K562 (cell line): ENCODE measurements at regions not wholly inside any gene's neighbourhood (a gene's known extent, or its start where the extent isn't known, plus 50 kb on each side); places are given as distances from the start of the nearest gene placed in this dataset.

Experiments
- ATAC-seq: fragments of 200-7000 bp; cut with Tn5 transposase; 3 replicates; pipeline ENCODE4 v1.9.1; 2020; ENCODE audit warnings: moderate library complexity
- BruUV-seq: library from RNA; stranded (reverse); fragments of 400-500 nt; replicated peaks from 2 replicates; lab custom pipeline; 2021; lab: Mats Ljungman, UMichigan
- CTCF ChIA-PET: fragments of 300-600 bp; formaldehyde crosslinking; extraction: SDS; loops from one replicate; lab custom pipeline; 2021; ENCODE audit warnings: low intra/inter-chr PET ratio; lab: Yijun Ruan, JAX
- POLR2A ChIA-PET: fragments of 300-600, 350-650 bp; sonication (Branson Sonifier 250); formaldehyde crosslinking; extraction: SDS; loops from one replicate; lab custom pipeline; 2021; ENCODE audit warnings: antibody characterized with exemption, inconsistent platforms; lab: Yijun Ruan, JAX
- DNase-seq, 4 experiments: peaks; one replicate each; pipeline versions ENCODE4 v3.0.0 to v3.0.0-alpha.2; 2011 to 2018; ENCODE audit warnings: low spot score in 3 of 4, mixed read lengths in 3 of 4; ENCODE audit errors: extremely low read depth in 1 of 4
- FAIRE-seq: peaks from 2 replicates; lab custom pipeline; 2011; peaks lifted over from hg19 to GRCh38; lab: Jason Lieb, UNC
- H2AFZ ChIP-seq: 2 replicates; pipeline ENCODE4 v1.6.0; 2011; ENCODE audit warnings: low read depth, low read length, control low read depth, inconsistent platforms
- H3K27ac ChIP-seq: fragments of 200-600 bp; 3 replicates; pipeline ENCODE4 v1.8.0; 2011; ENCODE audit warnings: low read depth, mild to moderate bottlenecking, control low read depth, inconsistent platforms, low read length, moderate library complexity, mixed read lengths; ENCODE audit errors: extremely low read depth
- H3K27me3 ChIP-seq, 2 experiments: fragments of 300-600 bp in 1 of 2; 2 replicates in 1 of 2; 3 replicates in 1 of 2; pipeline versions ENCODE4 v1.6.0 to v1.8.0; 2011; ENCODE audit warnings: inconsistent platforms in 2 of 2, low read length in 2 of 2, mild to moderate bottlenecking in 1 of 2, mixed read lengths in 1 of 2, moderate library complexity in 1 of 2; ENCODE audit not compliant: control insufficient read depth in 2 of 2, insufficient read depth in 2 of 2
- H3K36me3 ChIP-seq: fragments of 300-600 bp; 3 replicates; pipeline ENCODE4 v1.8.0; 2011; ENCODE audit warnings: mild to moderate bottlenecking, low read length, inconsistent platforms; ENCODE audit not compliant: control insufficient read depth, insufficient read depth
- H3K4me1 ChIP-seq, 2 experiments: fragments of 200-600 bp in 1 of 2; replicated peaks in 1 of 2; 2 replicates in 1 of 2; 3 replicates in 1 of 2; pipeline versions ENCODE4 v1.5.1 to v1.8.0; 2011; ENCODE audit warnings: inconsistent platforms in 2 of 2, low read length in 2 of 2, mild to moderate bottlenecking in 1 of 2, mixed read lengths in 1 of 2, moderate library complexity in 1 of 2; ENCODE audit not compliant: control insufficient read depth in 2 of 2, insufficient read depth in 2 of 2
- H3K4me2 ChIP-seq: 2 replicates; pipeline ENCODE4 v1.6.1; 2011; ENCODE audit warnings: low read length, control low read depth, inconsistent platforms, mixed read lengths; ENCODE audit not compliant: insufficient read depth
- H3K4me3 ChIP-seq: fragments of 200-600 bp; sonication (generic), shearing (Covaris generic); 2 replicates; pipeline ENCODE4 v1.5.1; 2016; ENCODE audit warnings: control low read depth, inconsistent platforms
- H3K79me2 ChIP-seq: fragments of 200-600 bp; 3 replicates; pipeline ENCODE4 v1.8.0; 2011; ENCODE audit warnings: low read length, inconsistent platforms; ENCODE audit not compliant: control insufficient read depth, insufficient read depth
- H3K9ac ChIP-seq, 2 experiments: 2 replicates each; pipeline versions ENCODE4 v1.6.0 to v1.6.1; 2011; ENCODE audit warnings: low read depth in 2 of 2, low read length in 2 of 2, control low read depth in 1 of 2, inconsistent platforms in 1 of 2, mild to moderate bottlenecking in 1 of 2, mixed read lengths in 1 of 2; ENCODE audit not compliant: insufficient read depth in 1 of 2
- H3K9me1 ChIP-seq: one replicate; pipeline ENCODE4 v1.6.0; 2011; ENCODE audit warnings: inconsistent platforms, mild to moderate bottlenecking, low read length, moderate library complexity; ENCODE audit not compliant: control insufficient read depth, insufficient read depth
- H3K9me3 ChIP-seq: replicated peaks from 2 replicates; pipeline ENCODE4 v1.5.1; 2011; ENCODE audit warnings: low read depth, low read length, inconsistent platforms; ENCODE audit not compliant: control insufficient read depth, insufficient read depth
- H4K20me1 ChIP-seq: replicated peaks from 2 replicates; pipeline ENCODE4 v1.6.1; 2011; ENCODE audit warnings: low read length, inconsistent platforms, mixed read lengths; ENCODE audit not compliant: control insufficient read depth, insufficient read depth
- HMGN3 ChIP-seq: IDR thresholded peaks from 2 replicates; pipeline ENCODE4 v1.6.1; 2011; ENCODE audit warnings: borderline replicate concordance, low read depth, mild to moderate bottlenecking, mixed read lengths, low read length; ENCODE audit not compliant: insufficient read length; ENCODE audit errors: extremely low read depth
- JUN ChIP-seq, 2 experiments: sonication (generic) in 1 of 2; formaldehyde crosslinking in 1 of 2; IDR thresholded peaks; 2 replicates each; pipeline versions ENCODE4 v1.6.1 to v1.8.0; 2012 to 2022; ENCODE audit warnings: borderline replicate concordance in 2 of 2, mild to moderate bottlenecking in 2 of 2, improper control_type of control experiment in 1 of 2, low read depth in 1 of 2, low read length in 1 of 2, missing genetic modification reagents in 1 of 2
- PML ChIP-seq: IDR thresholded peaks from 2 replicates; pipeline ENCODE4 v1.6.1; 2012; ENCODE audit warnings: low read length, inconsistent platforms
- WGBS: fragments of 100-300 bp; shearing (Covaris generic); methylation state at CpG from one replicate; pipeline ENCODE4 v1.1.6; 2016; ENCODE audit warnings: low coverage, mixed read lengths; ENCODE audit not compliant: insufficient coverage; ENCODE audit errors: missing lambda C conversion rate; 5-methylcytosine and 5-hydroxymethylcytosine counted together
- in situ Hi-C: fragments of 300-500 bp; cut with MboI; formaldehyde crosslinking; loops from 4 replicates; pipeline ENCODE4 v1.15.0; 2018; ENCODE audit warnings: inconsistent platforms, mixed read lengths
- intact Hi-C: fragments of 100-400 bp; cut with micrococcal nuclease; formaldehyde crosslinking; loops from 2 replicates; pipeline ENCODE4 v1.14.2; 2022
- TF ChIP-seq, protein P1 (sequence below), 2 experiments: fragments of 200-800 bp in 1 of 2; sonication (Bioruptor generic) in 1 of 2; sonication (generic) in 1 of 2; formaldehyde crosslinking in 1 of 2; IDR thresholded peaks in 1 of 2; conservative IDR thresholded peaks in 1 of 2; 2 replicates each; pipeline versions ENCODE4 v1.5.0 to v1.6.1; 2016 to 2020; ENCODE audit warnings: missing compliant biosample characterization in 1 of 2, missing genetic modification characterization in 1 of 2, missing genetic modification reagents in 1 of 2
- TF ChIP-seq, protein P2 (sequence below): sonication (generic); formaldehyde crosslinking; IDR thresholded peaks from 2 replicates; pipeline ENCODE4 v1.9.0; 2022; ENCODE audit warnings: mild to moderate bottlenecking, missing genetic modification reagents
- TF ChIP-seq, protein P3 (sequence below): sonication (generic); formaldehyde crosslinking; IDR thresholded peaks from 2 replicates; pipeline ENCODE4 v1.8.0; 2022; ENCODE audit warnings: mild to moderate bottlenecking, missing genetic modification reagents
- TF ChIP-seq, protein P4 (sequence below): sonication (generic); formaldehyde crosslinking; IDR thresholded peaks from 2 replicates; pipeline ENCODE4 v1.8.1; 2023; ENCODE audit warnings: mild to moderate bottlenecking, missing genetic modification reagents
- TF ChIP-seq, protein P5 (sequence below): fragments of 200-800 bp; sonication (Bioruptor generic); IDR thresholded peaks from 2 replicates; pipeline ENCODE4 v1.6.1; 2017; ENCODE audit warnings: missing genetic modification characterization, missing compliant biosample characterization

DNA sequence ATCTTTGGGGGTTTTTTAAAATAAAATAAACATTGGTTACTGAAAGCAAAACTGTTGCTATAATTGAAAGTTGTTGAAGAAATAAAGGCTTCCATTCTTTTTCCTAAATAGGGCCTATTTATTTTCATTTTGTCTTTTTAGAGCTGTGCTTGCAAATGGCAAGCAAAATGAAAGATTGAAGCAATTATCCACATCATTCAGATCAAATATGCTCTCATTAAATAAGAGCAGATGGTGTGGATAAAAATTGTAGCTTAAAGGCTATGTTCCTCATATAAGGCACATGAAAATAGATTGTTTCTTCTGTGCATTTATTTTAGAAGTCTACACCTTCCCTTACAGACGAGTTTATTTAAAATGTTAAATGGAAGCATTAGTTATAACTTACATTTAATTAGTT, 1317.7 kb downstream of the MRPL39 start (continued):
- TF ChIP-seq, protein P1, sequence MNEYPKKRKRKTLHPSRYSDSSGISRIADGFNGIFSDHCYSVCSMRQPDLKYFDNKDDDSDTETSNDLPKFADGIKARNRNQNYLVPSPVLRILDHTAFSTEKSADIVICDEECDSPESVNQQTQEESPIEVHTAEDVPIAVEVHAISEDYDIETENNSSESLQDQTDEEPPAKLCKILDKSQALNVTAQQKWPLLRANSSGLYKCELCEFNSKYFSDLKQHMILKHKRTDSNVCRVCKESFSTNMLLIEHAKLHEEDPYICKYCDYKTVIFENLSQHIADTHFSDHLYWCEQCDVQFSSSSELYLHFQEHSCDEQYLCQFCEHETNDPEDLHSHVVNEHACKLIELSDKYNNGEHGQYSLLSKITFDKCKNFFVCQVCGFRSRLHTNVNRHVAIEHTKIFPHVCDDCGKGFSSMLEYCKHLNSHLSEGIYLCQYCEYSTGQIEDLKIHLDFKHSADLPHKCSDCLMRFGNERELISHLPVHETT (CRISPR knock-in tag; conservative IDR thresholded peaks at IDR 0.05 in 1 of 2, IDR thresholded peaks at IDR 0.05 in 1 of 2) = no peak
- TF ChIP-seq, protein P2, sequence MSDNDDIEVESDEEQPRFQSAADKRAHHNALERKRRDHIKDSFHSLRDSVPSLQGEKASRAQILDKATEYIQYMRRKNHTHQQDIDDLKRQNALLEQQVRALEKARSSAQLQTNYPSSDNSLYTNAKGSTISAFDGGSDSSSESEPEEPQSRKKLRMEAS (CRISPR knock-in tag) = no peak
- TF ChIP-seq, protein P3, sequence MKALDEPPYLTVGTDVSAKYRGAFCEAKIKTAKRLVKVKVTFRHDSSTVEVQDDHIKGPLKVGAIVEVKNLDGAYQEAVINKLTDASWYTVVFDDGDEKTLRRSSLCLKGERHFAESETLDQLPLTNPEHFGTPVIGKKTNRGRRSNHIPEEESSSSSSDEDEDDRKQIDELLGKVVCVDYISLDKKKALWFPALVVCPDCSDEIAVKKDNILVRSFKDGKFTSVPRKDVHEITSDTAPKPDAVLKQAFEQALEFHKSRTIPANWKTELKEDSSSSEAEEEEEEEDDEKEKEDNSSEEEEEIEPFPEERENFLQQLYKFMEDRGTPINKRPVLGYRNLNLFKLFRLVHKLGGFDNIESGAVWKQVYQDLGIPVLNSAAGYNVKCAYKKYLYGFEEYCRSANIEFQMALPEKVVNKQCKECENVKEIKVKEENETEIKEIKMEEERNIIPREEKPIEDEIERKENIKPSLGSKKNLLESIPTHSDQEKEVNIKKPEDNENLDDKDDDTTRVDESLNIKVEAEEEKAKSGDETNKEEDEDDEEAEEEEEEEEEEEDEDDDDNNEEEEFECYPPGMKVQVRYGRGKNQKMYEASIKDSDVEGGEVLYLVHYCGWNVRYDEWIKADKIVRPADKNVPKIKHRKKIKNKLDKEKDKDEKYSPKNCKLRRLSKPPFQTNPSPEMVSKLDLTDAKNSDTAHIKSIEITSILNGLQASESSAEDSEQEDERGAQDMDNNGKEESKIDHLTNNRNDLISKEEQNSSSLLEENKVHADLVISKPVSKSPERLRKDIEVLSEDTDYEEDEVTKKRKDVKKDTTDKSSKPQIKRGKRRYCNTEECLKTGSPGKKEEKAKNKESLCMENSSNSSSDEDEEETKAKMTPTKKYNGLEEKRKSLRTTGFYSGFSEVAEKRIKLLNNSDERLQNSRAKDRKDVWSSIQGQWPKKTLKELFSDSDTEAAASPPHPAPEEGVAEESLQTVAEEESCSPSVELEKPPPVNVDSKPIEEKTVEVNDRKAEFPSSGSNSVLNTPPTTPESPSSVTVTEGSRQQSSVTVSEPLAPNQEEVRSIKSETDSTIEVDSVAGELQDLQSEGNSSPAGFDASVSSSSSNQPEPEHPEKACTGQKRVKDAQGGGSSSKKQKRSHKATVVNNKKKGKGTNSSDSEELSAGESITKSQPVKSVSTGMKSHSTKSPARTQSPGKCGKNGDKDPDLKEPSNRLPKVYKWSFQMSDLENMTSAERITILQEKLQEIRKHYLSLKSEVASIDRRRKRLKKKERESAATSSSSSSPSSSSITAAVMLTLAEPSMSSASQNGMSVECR (CRISPR knock-in tag) = no peak

DNA sequence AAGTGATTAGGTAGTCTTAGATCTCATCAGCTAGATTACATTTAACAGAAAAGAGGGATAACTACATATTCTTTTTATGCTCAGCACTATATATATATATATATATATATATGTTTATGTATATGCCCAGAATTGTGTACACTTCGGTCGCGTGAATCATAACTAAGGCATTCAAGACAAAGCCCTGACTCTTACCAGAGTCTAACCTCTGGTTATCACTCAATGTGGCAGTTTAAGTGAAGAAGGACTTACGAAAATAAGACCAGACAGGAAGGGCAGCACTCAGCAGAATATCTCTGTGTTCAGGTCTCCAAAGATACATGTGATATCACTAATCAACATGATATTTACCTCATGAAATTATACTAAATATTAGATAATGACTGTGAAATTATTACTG, 1326.7 kb downstream of the MRPL39 start:
- Histone ChIP-seq H3K4me3 (no peak overlapping the region), H2AFZ (0 out of 2 replicates have a peak overlapping the region, but pooled peaks have one; percentile 4), H3K27me3 (no peaks in the 10 kb centered on the region), H3K9ac (no peak overlapping the region), H3K36me3 (no peaks in the 10 kb centered on the region), H3K9me3 (no peaks in the 10 kb centered on the region), H3K4me2 (no peak overlapping the region), H4K20me1 (no peaks in the 10 kb centered on the region), H3K27ac (no peak overlapping the region), H3K79me2 (no peaks in the 10 kb centered on the region), H3K4me1 (no peaks in the 10 kb centered on the region), H3K9me1 (no peaks in the 10 kb centered on the region)
- ChIA-PET POLR2A (no interaction called here), CTCF (no interaction called here)
- intact Hi-C loops = no loop called here
- in situ Hi-C loops = no loop called here
- 12% methylated on average over 4 of the region's 4 CpGs for WGBS
- BruUV-seq = no TSS peak
- TF ChIP-seq, protein P4, sequence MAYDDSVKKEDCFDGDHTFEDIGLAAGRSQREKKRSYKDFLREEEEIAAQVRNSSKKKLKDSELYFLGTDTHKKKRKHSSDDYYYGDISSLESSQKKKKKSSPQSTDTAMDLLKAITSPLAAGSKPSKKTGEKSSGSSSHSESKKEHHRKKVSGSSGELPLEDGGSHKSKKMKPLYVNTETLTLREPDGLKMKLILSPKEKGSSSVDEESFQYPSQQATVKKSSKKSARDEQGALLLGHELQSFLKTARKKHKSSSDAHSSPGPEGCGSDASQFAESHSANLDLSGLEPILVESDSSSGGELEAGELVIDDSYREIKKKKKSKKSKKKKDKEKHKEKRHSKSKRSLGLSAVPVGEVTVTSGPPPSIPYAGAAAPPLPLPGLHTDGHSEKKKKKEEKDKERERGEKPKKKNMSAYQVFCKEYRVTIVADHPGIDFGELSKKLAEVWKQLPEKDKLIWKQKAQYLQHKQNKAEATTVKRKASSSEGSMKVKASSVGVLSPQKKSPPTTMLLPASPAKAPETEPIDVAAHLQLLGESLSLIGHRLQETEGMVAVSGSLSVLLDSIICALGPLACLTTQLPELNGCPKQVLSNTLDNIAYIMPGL (CRISPR knock-in tag) = no peak
- TF ChIP-seq PML = no peak
- TF ChIP-seq HMGN3 = no peak
- TF ChIP-seq JUN (IDR thresholded peaks at IDR 0.05; ENCODE audit: borderline replicate concordance, low read depth, low read length) = no peak
- TF ChIP-seq JUN (CRISPR knock-in tag; IDR thresholded peaks at IDR 0.05; ENCODE audit: borderline replicate concordance) = no peak
- TF ChIP-seq, protein P5, sequence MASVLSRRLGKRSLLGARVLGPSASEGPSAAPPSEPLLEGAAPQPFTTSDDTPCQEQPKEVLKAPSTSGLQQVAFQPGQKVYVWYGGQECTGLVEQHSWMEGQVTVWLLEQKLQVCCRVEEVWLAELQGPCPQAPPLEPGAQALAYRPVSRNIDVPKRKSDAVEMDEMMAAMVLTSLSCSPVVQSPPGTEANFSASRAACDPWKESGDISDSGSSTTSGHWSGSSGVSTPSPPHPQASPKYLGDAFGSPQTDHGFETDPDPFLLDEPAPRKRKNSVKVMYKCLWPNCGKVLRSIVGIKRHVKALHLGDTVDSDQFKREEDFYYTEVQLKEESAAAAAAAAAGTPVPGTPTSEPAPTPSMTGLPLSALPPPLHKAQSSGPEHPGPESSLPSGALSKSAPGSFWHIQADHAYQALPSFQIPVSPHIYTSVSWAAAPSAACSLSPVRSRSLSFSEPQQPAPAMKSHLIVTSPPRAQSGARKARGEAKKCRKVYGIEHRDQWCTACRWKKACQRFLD (CRISPR knock-in tag) = no peak
- ATAC-seq (no peak), FAIRE-seq (no peak), DNase-seq (no peak)
